ENCODE measurements at regions not wholly inside any gene's neighbourhood (a gene's known extent, or its start where the extent isn't known, plus 50 kb on each side); places are given as distances from the start of the nearest gene placed in this dataset.
"Not testable (repeated sequence)": the region's sequence is repeated elsewhere in the genome, so short reads cannot be mapped to it uniquely, and the experiment has no call there.

GRCh38 chr22:34620161-34620560 lies 445.8 kb upstream of the ISX start:
- H3K9me3 ChIP-seq = no peaks in the 10 kb centered on the region

GRCh38 chr22:34620832-34621231 lies 445.1 kb upstream of the ISX start:
- H3K9me3 ChIP-seq = no peaks in the 10 kb centered on the region
- 80 to 81% methylated on average over 3 to 8 of the region's 8 CpGs for WGBS, 2 donors (ENCODE audit: low coverage in 1 of 2)

More at GRCh38 chr22:34620161-34620560, 445.8 kb upstream of the ISX start:
- 85 to 96% methylated on average over 8 to 9 of the region's 9 CpGs for WGBS, 2 donors (ENCODE audit: low coverage in 1 of 2)
- intact Hi-C loops (cut with DNase I; ENCODE audit: low total_unique reads) = no loop called here
- H3K36me3 ChIP-seq = no peaks in the 10 kb centered on the region
- DNase-seq = no peak
- no peak overlapping the region for H3K27ac ChIP-seq
- H3K4me1 ChIP-seq = peaks cover 0 to 13% (median 5%) of the 10 kb centered on the region in 4 donors
- H3K4me3 ChIP-seq = no peak overlapping the region
- in situ Hi-C loops (cut with MboI; ENCODE audit: low pct_ligation_motif_present in 1 of 4, low pct_unique_long_range_greater_than_20kb in 1 of 4, low sequenced_read_pairs in 3 of 4) = no loop called here
- no peaks in the 10 kb centered on the region for H3K27me3 ChIP-seq
- TF ChIP-seq CTCF (IDR thresholded peaks at IDR 0.05) (no peak), POLR2AphosphoS5 (IDR thresholded peaks at IDR 0.05) (no peak), POLR2A (IDR thresholded peaks at IDR 0.05) (no peak), EP300 (IDR thresholded peaks at IDR 0.05; ENCODE audit: low read depth) (no peak)

GRCh38 chr22:34622602-34623001 lies 443.4 kb upstream of the ISX start:
- DNase-seq = no peak
- Histone ChIP-seq H3K27me3 (no peaks in the 10 kb centered on the region), H3K4me1 (peaks cover 0 to 13% (median 5%) of the 10 kb centered on the region in 4 donors), H3K4me3 (no peak overlapping the region), H3K27ac (peak overlapping the region in 1 of 4 donors; percentile 36), H3K36me3 (no peaks in the 10 kb centered on the region), H3K9me3 (no peaks in the 10 kb centered on the region)
- intact Hi-C loops (cut with DNase I; ENCODE audit: low total_unique reads) (no loop called here), in situ Hi-C loops (cut with MboI; ENCODE audit: low pct_ligation_motif_present in 1 of 4, low pct_unique_long_range_greater_than_20kb in 1 of 4, low sequenced_read_pairs in 3 of 4) (no loop called here)
- 26 to 43% methylated on average over 2 to 4 of the region's 4 CpGs for WGBS, 2 donors (ENCODE audit: low coverage in 1 of 2)
- TF ChIP-seq EP300 (IDR thresholded peaks at IDR 0.05; ENCODE audit: low read depth) = no peak

More at GRCh38 chr22:34620832-34621231, 445.1 kb upstream of the ISX start:
- no peak overlapping the region for H3K27ac ChIP-seq
- no peak for TF ChIP-seq POLR2A (IDR thresholded peaks at IDR 0.05)
- no peak for TF ChIP-seq POLR2AphosphoS5 (IDR thresholded peaks at IDR 0.05)
- TF ChIP-seq CTCF (IDR thresholded peaks at IDR 0.05) = no peak
- TF ChIP-seq EP300 (IDR thresholded peaks at IDR 0.05; ENCODE audit: low read depth) = no peak
- H3K36me3 ChIP-seq = no peaks in the 10 kb centered on the region
- no peak for DNase-seq
- H3K4me3 ChIP-seq = no peak overlapping the region
- intact Hi-C loops (cut with DNase I; ENCODE audit: low total_unique reads) = no loop called here
- H3K4me1 ChIP-seq = peaks cover 0 to 13% (median 5%) of the 10 kb centered on the region in 4 donors
- in situ Hi-C loops (cut with MboI; ENCODE audit: low pct_ligation_motif_present in 1 of 4, low pct_unique_long_range_greater_than_20kb in 1 of 4, low sequenced_read_pairs in 3 of 4) = no loop called here
- no peaks in the 10 kb centered on the region for H3K27me3 ChIP-seq

- intact Hi-C loops (cut with DNase I; ENCODE audit: low total_unique reads) (no loop called here), in situ Hi-C loops (cut with MboI; ENCODE audit: low pct_ligation_motif_present in 1 of 4, low pct_unique_long_range_greater_than_20kb in 1 of 4, low sequenced_read_pairs in 3 of 4) (no loop called here)
- Histone ChIP-seq H3K9me3 (no peaks in the 10 kb centered on the region), H3K27me3 (no peaks in the 10 kb centered on the region), H3K36me3 (no peaks in the 10 kb centered on the region), H3K4me1 (peaks cover 0 to 13% (median 5%) of the 10 kb centered on the region in 4 donors), H3K4me3 (no peak overlapping the region), H3K27ac (no peak overlapping the region)
- TF ChIP-seq EP300 (IDR thresholded peaks at IDR 0.05; ENCODE audit: low read depth) (no peak), CTCF (IDR thresholded peaks at IDR 0.05) (no peak), POLR2AphosphoS5 (IDR thresholded peaks at IDR 0.05) (no peak), POLR2A (IDR thresholded peaks at IDR 0.05) (no peak)
- no peak for DNase-seq
- WGBS, 2 donors (ENCODE audit: low coverage in 1 of 2) = 81 to 100% methylated on average over 3 to 4 of the region's 4 CpGs
These were observed 442.4 kb upstream of the ISX start for GRCh38 chr22:34623580-34623979.

- H3K4me3 ChIP-seq; DNase-seq; H3K9me3 ChIP-seq; in situ Hi-C loops (cut with MboI; ENCODE audit: low pct_ligation_motif_present in 1 of 4, low pct_unique_long_range_greater_than_20kb in 1 of 4, low sequenced_read_pairs in 3 of 4); H3K36me3 ChIP-seq; H3K27ac ChIP-seq; intact Hi-C loops (cut with DNase I; ENCODE audit: low total_unique reads); H3K27me3 ChIP-seq: not testable (repeated sequence)
- WGBS, 2 donors (ENCODE audit: low coverage in 1 of 2) = 96% methylated on average over 9 of the region's 30 CpGs; no CpG with 5 or more reads in 1 of the 2 donors
- peaks cover 0 to 13% (median 5%) of the 10 kb centered on the region in 4 donors for H3K4me1 ChIP-seq
These were observed 440.1 kb upstream of the ISX start for GRCh38 chr22:34625892-34626291.
